Neuronal stem cell (in vitro differentiated cells): ENCODE measurements at regions not wholly inside any gene's neighbourhood (a gene's known extent, or its start where the extent isn't known, plus 50 kb on each side); places are given as distances from the start of the nearest gene placed in this dataset.

Experiments used
- DNase-seq: peaks from one replicate; pipeline ENCODE4 v3.0.0-alpha.2; 2013; ENCODE audit warnings: low spot score
- H2AFZ ChIP-seq: one replicate; pipeline ENCODE4 v1.6.1; 2013; ENCODE audit warnings: mild to moderate bottlenecking, low read length, inconsistent platforms
- H2AK5ac ChIP-seq: 2 replicates; pipeline ENCODE4 v1.6.1; 2013; ENCODE audit warnings: low read depth, mild to moderate bottlenecking, inconsistent platforms, low read length, moderate library complexity, mixed read lengths
- H2BK120ac ChIP-seq: 2 replicates; pipeline ENCODE4 v1.6.1; 2013; ENCODE audit warnings: low read depth, mild to moderate bottlenecking, inconsistent platforms, low read length, moderate library complexity, mixed read lengths
- H2BK12ac ChIP-seq: one replicate; pipeline ENCODE4 v1.6.1; 2013; ENCODE audit warnings: low read length, inconsistent platforms
- H2BK15ac ChIP-seq: 2 replicates; pipeline ENCODE4 v1.6.1; 2013; ENCODE audit warnings: mild to moderate bottlenecking, low read length, inconsistent platforms, mixed read lengths
- H2BK5ac ChIP-seq: one replicate; pipeline ENCODE4 v1.6.1; 2013; ENCODE audit warnings: inconsistent platforms, mild to moderate bottlenecking, low read length, moderate library complexity
- H3K14ac ChIP-seq: one replicate; pipeline ENCODE4 v1.6.1; 2013; ENCODE audit warnings: low read length, inconsistent platforms
- H3K18ac ChIP-seq: 2 replicates; pipeline ENCODE4 v1.6.1; 2013; ENCODE audit warnings: low read length, inconsistent platforms
- H3K23ac ChIP-seq: 2 replicates; pipeline ENCODE4 v1.6.1; 2013; ENCODE audit warnings: low read depth, mild to moderate bottlenecking, mixed read lengths, low read length, inconsistent platforms; ENCODE audit not compliant: poor library complexity
- H3K27ac ChIP-seq: replicated peaks from 3 replicates; pipeline ENCODE4 v1.5.1; 2013; ENCODE audit warnings: low read length, inconsistent platforms
- H3K27me3 ChIP-seq, 3 experiments: 2 replicates each; pipeline ENCODE4 v1.6.1; 2013; ENCODE audit warnings: low read length in 3 of 3, mild to moderate bottlenecking in 2 of 3, inconsistent platforms in 1 of 3, low read depth in 1 of 3, mixed read lengths in 1 of 3, moderate library complexity in 1 of 3; ENCODE audit not compliant: control insufficient read depth in 3 of 3, insufficient read depth in 3 of 3
- H3K36me3 ChIP-seq, 2 donors: replicated peaks in 1 of 2; 2 replicates each; pipeline ENCODE4 v1.6.1; 2013; ENCODE audit warnings: low read length in 2 of 2; ENCODE audit not compliant: control insufficient read depth in 2 of 2, insufficient read depth in 2 of 2
- H3K4ac ChIP-seq: 2 replicates; pipeline ENCODE4 v1.6.1; 2013; ENCODE audit warnings: inconsistent platforms, mild to moderate bottlenecking, low read length, moderate library complexity
- H3K4me1 ChIP-seq, 2 donors: 1 replicate in 1 of 2; 2 replicates in 1 of 2; pipeline ENCODE4 v1.6.1; 2013; ENCODE audit warnings: low read length in 2 of 2, low read depth in 1 of 2; ENCODE audit not compliant: control insufficient read depth in 2 of 2, insufficient read depth in 1 of 2
- H3K4me2 ChIP-seq: one replicate; pipeline ENCODE4 v1.6.1; 2013; ENCODE audit warnings: mild to moderate bottlenecking, low read length, inconsistent platforms; ENCODE audit not compliant: insufficient read depth, poor library complexity, severe bottlenecking
- H3K4me3 ChIP-seq, 2 donors: 2 replicates each; pipeline ENCODE4 v1.5.1; 2013; ENCODE audit warnings: low read length in 2 of 2, mild to moderate bottlenecking in 2 of 2, inconsistent platforms in 1 of 2, moderate library complexity in 1 of 2
- H3K79me1 ChIP-seq: one replicate; pipeline ENCODE4 v1.6.1; 2013; ENCODE audit warnings: low read depth, mild to moderate bottlenecking, inconsistent platforms, low read length, moderate library complexity
- H3K9ac ChIP-seq: one replicate; pipeline ENCODE4 v1.6.1; 2013; ENCODE audit warnings: mild to moderate bottlenecking, low read depth, low read length, inconsistent platforms; ENCODE audit not compliant: poor library complexity
- H3K9me3 ChIP-seq, 2 donors: replicated peaks in 1 of 2; 2 replicates each; pipeline versions ENCODE3 to v1.6.1; 2013; ENCODE audit warnings: low read length in 2 of 2, mild to moderate bottlenecking in 2 of 2, inconsistent platforms in 1 of 2, low read depth in 1 of 2, mixed read lengths in 1 of 2, moderate library complexity in 1 of 2; ENCODE audit not compliant: control insufficient read depth in 2 of 2, insufficient read depth in 1 of 2
- H4K8ac ChIP-seq: one replicate; pipeline ENCODE4 v1.6.1; 2013; ENCODE audit warnings: low read depth, mild to moderate bottlenecking, inconsistent platforms, low read length, moderate library complexity
- H4K91ac ChIP-seq: one replicate; pipeline ENCODE4 v1.6.1; 2013; ENCODE audit warnings: low read length, low read depth, mild to moderate bottlenecking, inconsistent platforms; ENCODE audit not compliant: poor library complexity
- WGBS, 2 donors: extraction: QIAGEN DNeasy Blood & Tissue Kit; methylation state at CpG; one replicate each; pipeline ENCODE4 v1.1.7; 2013; ENCODE audit warnings: missing lambda C conversion rate in 2 of 2, mixed read lengths in 1 of 2; ENCODE audit not compliant: insufficient read length in 2 of 2, insufficient replicate concordance in 1 of 2; ENCODE audit errors: extremely low coverage in 2 of 2; 5-methylcytosine and 5-hydroxymethylcytosine counted together

- H3K27ac ChIP-seq: no peak overlapping the region
- H3K4ac ChIP-seq: no peak overlapping the region
- no peak overlapping the region for H3K18ac ChIP-seq
- H3K4me2 ChIP-seq: no peak overlapping the region
- WGBS, 2 donors: no CpG with 5 or more reads among the region's 4 CpGs
- no peak overlapping the region for H2BK15ac ChIP-seq
- H2BK5ac ChIP-seq: no peak overlapping the region
- H2BK120ac ChIP-seq: no peak overlapping the region
- no peak overlapping the region for H4K8ac ChIP-seq
- H3K9me3 ChIP-seq: peaks cover 2 to 4% of the 10 kb centered on the region in 2 donors
- H3K27me3 ChIP-seq: no peaks in the 10 kb centered on the region
- no peak overlapping the region for H4K91ac ChIP-seq
- H3K23ac ChIP-seq: no peak overlapping the region
- H3K36me3 ChIP-seq: no peaks in the 10 kb centered on the region
- H2BK12ac ChIP-seq: no peak overlapping the region
- no peak overlapping the region for H3K14ac ChIP-seq
- no peak overlapping the region for H3K9ac ChIP-seq
- no peak overlapping the region for H3K4me3 ChIP-seq
- no peaks in the 10 kb centered on the region for H3K79me1 ChIP-seq
- no peak overlapping the region for H2AK5ac ChIP-seq
- H3K4me1 ChIP-seq: peaks cover 0 to 17% of the 10 kb centered on the region in 2 donors
- peak overlapping the region; percentile 72 for H2AFZ ChIP-seq
- no peak for DNase-seq
Measured at GRCh38 chr5:98535901-98536300, 237.6 kb upstream of the RGMB start.

- Histone ChIP-seq H3K4me2 (no peak overlapping the region), H2AFZ (no peak overlapping the region), H2BK120ac (no peak overlapping the region), H3K27ac (no peak overlapping the region), H2AK5ac (no peak overlapping the region), H3K4me3 (no peak overlapping the region), H2BK12ac (no peak overlapping the region), H3K9me3 (peaks cover 4 to 20% of the 10 kb centered on the region in 2 donors), H3K4me1 (peaks cover 0 to 17% of the 10 kb centered on the region in 2 donors), H3K36me3 (no peaks in the 10 kb centered on the region), H3K14ac (no peak overlapping the region), H3K18ac (no peak overlapping the region), H3K27me3 (no peaks in the 10 kb centered on the region), H3K79me1 (no peaks in the 10 kb centered on the region), H4K8ac (no peak overlapping the region), H3K4ac (no peak overlapping the region), H3K23ac (no peak overlapping the region), H2BK15ac (no peak overlapping the region), H4K91ac (no peak overlapping the region), H3K9ac (no peak overlapping the region), H2BK5ac (no peak overlapping the region)
- no CpG with 5 or more reads among the region's 1 CpG for WGBS, 2 donors
- DNase-seq: no peak
Measured at GRCh38 chr5:98540056-98540455, 233.4 kb upstream of the RGMB start.

- no CpG with 5 or more reads among the region's 1 CpG for WGBS, 2 donors
- Histone ChIP-seq H2BK120ac (no peak overlapping the region), H3K18ac (no peak overlapping the region), H2AK5ac (no peak overlapping the region), H2BK5ac (no peak overlapping the region), H4K8ac (no peak overlapping the region), H2AFZ (no peak overlapping the region), H2BK12ac (no peak overlapping the region), H3K36me3 (no peaks in the 10 kb centered on the region), H3K14ac (no peak overlapping the region), H3K4ac (no peak overlapping the region), H2BK15ac (no peak overlapping the region), H4K91ac (no peak overlapping the region), H3K27ac (no peak overlapping the region), H3K9me3 (peaks cover 4 to 20% of the 10 kb centered on the region in 2 donors), H3K4me1 (peaks cover 0 to 5% of the 10 kb centered on the region in 2 donors), H3K9ac (no peak overlapping the region), H3K4me2 (no peak overlapping the region), H3K27me3 (no peaks in the 10 kb centered on the region), H3K4me3 (no peak overlapping the region), H3K79me1 (no peaks in the 10 kb centered on the region), H3K23ac (no peak overlapping the region)
- DNase-seq: no peak
Measured at GRCh38 chr5:98541641-98542040, 231.8 kb upstream of the RGMB start.

GRCh38 chr5:98543490-98543889, 230.0 kb upstream of the RGMB start:
- H2BK12ac ChIP-seq: no peak overlapping the region

More at GRCh38 chr5:98543490-98543889, 230.0 kb upstream of the RGMB start:
- Histone ChIP-seq H4K8ac (no peak overlapping the region), H3K4me3 (no peak overlapping the region), H3K36me3 (no peaks in the 10 kb centered on the region), H3K27me3 (no peaks in the 10 kb centered on the region), H2AK5ac (no peak overlapping the region), H3K4ac (no peak overlapping the region), H3K9me3 (peaks cover 4 to 20% of the 10 kb centered on the region in 2 donors), H3K79me1 (no peaks in the 10 kb centered on the region), H2AFZ (no peak overlapping the region), H2BK120ac (no peak overlapping the region), H3K27ac (no peak overlapping the region), H3K4me2 (no peak overlapping the region), H3K18ac (no peak overlapping the region), H4K91ac (no peak overlapping the region), H3K4me1 (no peaks in the 10 kb centered on the region), H2BK5ac (no peak overlapping the region), H3K9ac (no peak overlapping the region), H3K14ac (no peak overlapping the region), H2BK15ac (no peak overlapping the region), H3K23ac (no peak overlapping the region)
- no CpG with 5 or more reads among the region's 4 CpGs for WGBS, 2 donors
- no peak for DNase-seq
